DND-41 (cell line): ENCODE measurements at regions not wholly inside any gene's neighbourhood (a gene's known extent, or its start where the extent isn't known, plus 50 kb on each side); places are given as distances from the start of the nearest gene placed in this dataset.

Source experiments
- CTCF ChIP-seq: IDR thresholded peaks from 2 replicates; pipeline ENCODE4 v1.5.1; 2012; ENCODE audit warnings: borderline replicate concordance, low read length, moderate library complexity, mild to moderate bottlenecking; ENCODE audit not compliant: poor library complexity, severe bottlenecking; ENCODE audit errors: extremely low read depth
- EZH2 ChIP-seq: IDR thresholded peaks from 3 replicates; pipeline ENCODE4 v1.6.1; 2012; ENCODE audit warnings: borderline replicate concordance, low read depth, mild to moderate bottlenecking, moderate library complexity, low read length, inconsistent platforms; ENCODE audit not compliant: severe bottlenecking

GRCh38 chr11:37343290-37343689 is 745.3 kb upstream of the RAG2 start:
- TF ChIP-seq CTCF (no peak), EZH2 (no peak)
